ENCODE measurements at regions not wholly inside any gene's neighbourhood (a gene's known extent, or its start where the extent isn't known, plus 50 kb on each side); places are given as distances from the start of the nearest gene placed in this dataset.

- Histone ChIP-seq H3K4me3 (ENCODE audit: low read length) (no peak overlapping the region), H3K27me3 (ENCODE audit: control insufficient read depth, insufficient read depth, low read length) (no peaks in the 10 kb centered on the region), H3K27ac (ENCODE audit: low read length) (no peak overlapping the region), H3K9me3 (replicated peaks; ENCODE audit: control insufficient read depth, low read depth, low read length) (no peaks in the 10 kb centered on the region), H3K4me1 (ENCODE audit: control insufficient read depth, insufficient read depth, low read length) (peaks cover 18% of the 10 kb centered on the region), H3K36me3 (ENCODE audit: control insufficient read depth, insufficient read depth, low read length) (no peaks in the 10 kb centered on the region)
- WGBS (ENCODE audit: insufficient coverage), result 100% methylated on average over 1 of the region's 2 CpGs
- no peak for DNase-seq
Observed at GRCh38 chr6:170483413-170483812, 69.7 kb downstream of the PSMB1 start.

DNA sequence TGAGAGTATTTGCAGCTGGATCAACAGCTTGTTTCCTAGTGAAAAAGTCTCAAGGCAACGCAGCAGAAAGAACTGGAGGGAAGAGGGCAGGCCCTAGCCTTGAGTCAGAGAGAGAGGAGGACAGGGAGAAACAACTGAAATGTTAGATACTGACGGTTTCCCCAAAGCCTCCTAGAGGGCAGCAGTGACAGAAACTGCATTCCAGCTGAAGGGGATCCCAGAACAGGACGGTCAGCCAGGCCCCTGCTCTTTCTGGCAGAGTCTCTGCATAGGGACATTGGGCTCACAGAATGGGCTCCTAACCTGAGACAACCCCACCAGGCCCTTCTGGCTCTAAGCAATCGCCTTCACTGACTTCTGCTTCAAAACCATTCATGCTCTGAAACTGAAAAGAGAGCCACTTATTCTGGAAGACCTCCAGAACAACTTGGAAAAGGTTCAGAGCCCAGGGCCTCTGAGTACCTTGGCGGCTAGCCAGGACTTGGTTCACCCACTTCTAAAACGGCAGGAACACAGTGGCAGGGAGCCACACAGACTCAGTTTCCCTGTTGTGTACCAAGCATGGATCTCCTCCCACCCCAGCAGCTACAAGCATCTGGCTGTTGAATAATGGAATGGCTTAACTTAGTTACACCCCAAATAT is 72.9 kb downstream of the PSMB1 start:
- Histone ChIP-seq H3K27ac (ENCODE audit: low read length) (no peak overlapping the region), H3K9me3 (replicated peaks; ENCODE audit: control insufficient read depth, low read depth, low read length) (no peaks in the 10 kb centered on the region), H3K36me3 (ENCODE audit: control insufficient read depth, insufficient read depth, low read length) (no peaks in the 10 kb centered on the region), H3K4me3 (ENCODE audit: low read length) (no peak overlapping the region), H3K4me1 (ENCODE audit: control insufficient read depth, insufficient read depth, low read length) (peaks cover 16% of the 10 kb centered on the region), H3K27me3 (ENCODE audit: control insufficient read depth, insufficient read depth, low read length) (no peaks in the 10 kb centered on the region)
- peak; percentile 53 for DNase-seq
- 30% methylated on average over 5 of the region's 6 CpGs for WGBS (ENCODE audit: insufficient coverage)

DNA sequence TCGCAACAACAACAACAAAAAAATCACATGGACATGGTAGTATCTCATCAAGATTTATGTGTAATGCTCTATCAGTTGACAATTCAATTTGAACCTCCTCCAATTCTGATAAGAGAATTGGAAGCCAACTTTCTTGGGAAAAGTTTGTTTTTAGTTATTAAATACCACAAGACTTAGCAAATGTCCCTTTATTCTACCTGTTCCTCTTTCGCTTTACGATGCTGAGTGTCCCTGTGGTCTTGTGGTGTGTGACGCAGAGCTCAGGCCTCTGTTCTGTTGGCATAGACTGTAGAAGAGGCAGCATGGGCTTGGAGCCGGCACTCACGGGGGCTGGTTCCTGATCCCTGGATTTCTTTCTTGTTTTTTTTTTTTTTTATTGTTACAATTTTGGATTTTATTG is 76.7 kb downstream of the PSMB1 start:
- H3K27me3 ChIP-seq (ENCODE audit: control insufficient read depth, insufficient read depth, low read length), result no peaks in the 10 kb centered on the region
- H3K9me3 ChIP-seq (replicated peaks; ENCODE audit: control insufficient read depth, low read depth, low read length), result no peaks in the 10 kb centered on the region
- H3K4me1 ChIP-seq (ENCODE audit: control insufficient read depth, insufficient read depth, low read length), result peaks cover 32% of the 10 kb centered on the region
- no peak overlapping the region for H3K4me3 ChIP-seq (ENCODE audit: low read length)
- WGBS (ENCODE audit: insufficient coverage), result no CpG with 5 or more reads among the region's 6 CpGs
- no peak overlapping the region for H3K27ac ChIP-seq (ENCODE audit: low read length)
- DNase-seq, result no peak
- H3K36me3 ChIP-seq (ENCODE audit: control insufficient read depth, insufficient read depth, low read length), result no peaks in the 10 kb centered on the region

DNA sequence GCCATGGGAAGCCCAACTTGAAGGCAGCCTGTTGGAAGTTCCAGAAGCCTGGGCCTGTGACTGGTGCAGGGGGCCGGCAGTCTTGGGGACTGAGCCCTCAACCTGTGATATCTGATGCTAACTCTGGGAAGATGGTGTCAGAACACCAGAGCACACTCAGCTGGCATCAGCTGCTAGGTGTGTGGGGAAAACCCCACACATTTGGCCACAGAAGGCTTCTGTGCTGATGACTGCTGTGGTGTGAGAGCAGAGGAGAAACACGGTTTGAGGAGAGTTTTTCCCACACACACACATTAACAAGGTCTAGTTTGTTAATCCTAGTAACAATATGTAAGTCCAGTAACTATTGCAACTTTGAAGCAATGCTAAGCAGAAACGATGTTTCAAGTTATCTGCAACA is 78.0 kb downstream of the PSMB1 start:
- Histone ChIP-seq H3K27ac (ENCODE audit: low read length) (no peak overlapping the region), H3K36me3 (ENCODE audit: control insufficient read depth, insufficient read depth, low read length) (no peaks in the 10 kb centered on the region), H3K4me1 (ENCODE audit: control insufficient read depth, insufficient read depth, low read length) (peaks cover 35% of the 10 kb centered on the region), H3K27me3 (ENCODE audit: control insufficient read depth, insufficient read depth, low read length) (no peaks in the 10 kb centered on the region), H3K4me3 (ENCODE audit: low read length) (no peak overlapping the region), H3K9me3 (replicated peaks; ENCODE audit: control insufficient read depth, low read depth, low read length) (no peaks in the 10 kb centered on the region)
- no peak for DNase-seq
- no CpG with 5 or more reads among the region's 3 CpGs for WGBS (ENCODE audit: insufficient coverage)

DNA sequence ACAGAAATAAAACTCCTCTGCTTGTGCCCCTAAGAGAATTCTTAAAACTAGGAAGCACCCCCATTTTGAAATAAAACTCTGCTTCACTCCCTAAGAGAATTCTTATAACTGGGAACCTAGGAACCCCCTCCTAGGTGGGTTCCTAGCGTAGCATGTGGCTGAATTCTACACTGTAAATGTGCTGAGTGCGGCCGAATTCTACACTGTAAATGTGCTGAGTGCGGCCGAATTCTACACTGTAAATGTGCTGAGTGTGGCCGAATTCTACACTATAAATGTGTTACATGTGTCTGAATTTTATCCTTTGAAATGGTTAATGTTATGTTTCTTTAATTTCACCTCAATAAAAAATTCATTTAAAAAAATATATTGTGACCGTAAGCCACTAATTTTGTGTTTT is 79.3 kb downstream of the PSMB1 start:
- H3K36me3 ChIP-seq (ENCODE audit: control insufficient read depth, insufficient read depth, low read length), result no peaks in the 10 kb centered on the region
- H3K27ac ChIP-seq (ENCODE audit: low read length), result peak overlapping the region; percentile 16
- H3K27me3 ChIP-seq (ENCODE audit: control insufficient read depth, insufficient read depth, low read length), result no peaks in the 10 kb centered on the region
- H3K4me1 ChIP-seq (ENCODE audit: control insufficient read depth, insufficient read depth, low read length), result peaks cover 31% of the 10 kb centered on the region
- WGBS (ENCODE audit: insufficient coverage), result 78% methylated on average over 3 of the region's 7 CpGs
- no peak overlapping the region for H3K4me3 ChIP-seq (ENCODE audit: low read length)
- no peak for DNase-seq
- H3K9me3 ChIP-seq (replicated peaks; ENCODE audit: control insufficient read depth, low read depth, low read length), result no peaks in the 10 kb centered on the region

DNA sequence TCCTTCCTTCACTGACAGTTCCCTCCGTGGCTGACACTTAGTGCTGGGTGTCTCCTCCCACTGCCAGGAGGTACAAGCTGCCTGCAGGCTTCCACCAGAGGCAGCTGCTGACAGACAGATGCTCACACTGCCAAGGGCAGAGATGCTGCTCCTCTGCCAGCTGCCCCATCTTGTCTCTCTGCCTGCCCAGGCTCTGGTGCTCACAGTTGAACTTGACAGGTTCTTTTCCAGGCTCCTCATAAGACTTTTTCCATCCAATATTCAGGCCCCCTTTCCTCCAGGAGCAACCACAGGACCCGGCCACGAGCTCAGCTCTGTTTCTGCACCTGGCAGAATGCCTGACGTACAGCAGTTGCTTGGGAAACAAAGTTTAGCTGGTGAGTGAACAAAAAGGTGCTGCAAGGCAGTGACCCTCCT is 79.8 kb downstream of the PSMB1 start:
- peak; percentile 77 for DNase-seq
- no peak overlapping the region for H3K4me3 ChIP-seq (ENCODE audit: low read length)
- H3K27ac ChIP-seq (ENCODE audit: low read length), result peak overlapping the region; percentile 16
- peaks cover 33% of the 10 kb centered on the region for H3K4me1 ChIP-seq (ENCODE audit: control insufficient read depth, insufficient read depth, low read length)
- H3K27me3 ChIP-seq (ENCODE audit: control insufficient read depth, insufficient read depth, low read length), result no peaks in the 10 kb centered on the region
- no peaks in the 10 kb centered on the region for H3K36me3 ChIP-seq (ENCODE audit: control insufficient read depth, insufficient read depth, low read length)
- WGBS (ENCODE audit: insufficient coverage), result 13% methylated on average over 3 of the region's 4 CpGs
- H3K9me3 ChIP-seq (replicated peaks; ENCODE audit: control insufficient read depth, low read depth, low read length), result no peaks in the 10 kb centered on the region

GRCh38 chr6:170471491-170471890 is 81.6 kb downstream of the PSMB1 start:
- Histone ChIP-seq H3K4me1 (ENCODE audit: control insufficient read depth, insufficient read depth, low read length) (peaks cover 39% of the 10 kb centered on the region), H3K27me3 (ENCODE audit: control insufficient read depth, insufficient read depth, low read length) (no peaks in the 10 kb centered on the region), H3K4me3 (ENCODE audit: low read length) (no peak overlapping the region), H3K36me3 (ENCODE audit: control insufficient read depth, insufficient read depth, low read length) (no peaks in the 10 kb centered on the region), H3K27ac (ENCODE audit: low read length) (peak overlapping the region; percentile 29), H3K9me3 (replicated peaks; ENCODE audit: control insufficient read depth, low read depth, low read length) (peaks cover 3% of the 10 kb centered on the region)
- DNase-seq, result peak; percentile 55
- 51% methylated on average over 4 of the region's 5 CpGs for WGBS (ENCODE audit: insufficient coverage)

- WGBS (ENCODE audit: insufficient coverage), result 9% methylated on average over 7 of the region's 7 CpGs
- DNase-seq, result no peak
- H3K27me3 ChIP-seq (ENCODE audit: control insufficient read depth, insufficient read depth, low read length), result no peaks in the 10 kb centered on the region
Observed at GRCh38 chr6:170470734-170471133, 82.4 kb downstream of the PSMB1 start.

GRCh38 chr6:170464524-170464979 is 88.6 kb downstream of the PSMB1 start:
- Histone ChIP-seq H3K4me3 (ENCODE audit: low read length) (no peak overlapping the region), H3K27ac (ENCODE audit: low read length) (no peak overlapping the region), H3K9me3 (replicated peaks; ENCODE audit: control insufficient read depth, low read depth, low read length) (peaks cover 3% of the 10 kb centered on the region), H3K4me1 (ENCODE audit: control insufficient read depth, insufficient read depth, low read length) (peaks cover 43% of the 10 kb centered on the region), H3K36me3 (ENCODE audit: control insufficient read depth, insufficient read depth, low read length) (no peaks in the 10 kb centered on the region), H3K27me3 (ENCODE audit: control insufficient read depth, insufficient read depth, low read length) (peaks cover 2% of the 10 kb centered on the region)
- DNase-seq, result no peak
- 65% methylated on average over 2 of the region's 7 CpGs for WGBS (ENCODE audit: insufficient coverage)

More at GRCh38 chr6:170470734-170471133, 82.4 kb downstream of the PSMB1 start:
- Histone ChIP-seq H3K36me3 (ENCODE audit: control insufficient read depth, insufficient read depth, low read length) (no peaks in the 10 kb centered on the region), H3K9me3 (replicated peaks; ENCODE audit: control insufficient read depth, low read depth, low read length) (peaks cover 3% of the 10 kb centered on the region), H3K4me1 (ENCODE audit: control insufficient read depth, insufficient read depth, low read length) (peaks cover 39% of the 10 kb centered on the region), H3K27ac (ENCODE audit: low read length) (no peak overlapping the region), H3K4me3 (ENCODE audit: low read length) (no peak overlapping the region)

- 47% methylated on average over 8 of the region's 9 CpGs for WGBS (ENCODE audit: insufficient coverage)
- Histone ChIP-seq H3K4me3 (ENCODE audit: low read length) (no peak overlapping the region), H3K9me3 (replicated peaks; ENCODE audit: control insufficient read depth, low read depth, low read length) (peaks cover 3% of the 10 kb centered on the region), H3K36me3 (ENCODE audit: control insufficient read depth, insufficient read depth, low read length) (no peaks in the 10 kb centered on the region), H3K4me1 (ENCODE audit: control insufficient read depth, insufficient read depth, low read length) (peaks cover 46% of the 10 kb centered on the region), H3K27ac (ENCODE audit: low read length) (no peak overlapping the region), H3K27me3 (ENCODE audit: control insufficient read depth, insufficient read depth, low read length) (peaks cover 2% of the 10 kb centered on the region)
- DNase-seq, result no peak
Observed at GRCh38 chr6:170464080-170464479, 89.0 kb downstream of the PSMB1 start.
